ENCODE measurements at regions not wholly inside any gene's neighbourhood (a gene's known extent, or its start where the extent isn't known, plus 50 kb on each side); places are given as distances from the start of the nearest gene placed in this dataset.

DNA sequence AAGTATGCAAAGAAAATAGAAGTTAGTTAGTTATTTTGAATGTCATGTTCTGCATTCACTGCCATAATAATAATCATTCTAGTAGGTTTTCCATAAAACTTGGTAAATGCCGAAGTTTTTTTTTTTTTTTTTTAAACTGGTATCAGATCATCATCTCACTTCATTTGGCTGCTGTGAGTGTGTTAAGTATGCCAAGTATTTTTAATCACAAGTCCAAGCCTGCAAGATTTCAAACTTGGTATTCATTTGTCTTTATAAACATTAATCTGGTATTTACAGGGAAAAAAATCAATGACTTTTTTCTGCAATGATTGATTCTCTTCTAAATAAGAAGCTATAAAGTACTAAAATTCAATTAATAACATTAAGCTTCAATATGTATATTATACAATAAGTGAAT is 248.9 kb downstream of the CCDC59 start:
- ChIA-PET CTCF (interaction anchor here (0.6 kb wide), 1 partner anchor 527 kb away, joined by 3 read pairs; no protein-coding TSS in a partner anchor), POLR2A (no interaction called here)
- TF ChIP-seq, protein P1, sequence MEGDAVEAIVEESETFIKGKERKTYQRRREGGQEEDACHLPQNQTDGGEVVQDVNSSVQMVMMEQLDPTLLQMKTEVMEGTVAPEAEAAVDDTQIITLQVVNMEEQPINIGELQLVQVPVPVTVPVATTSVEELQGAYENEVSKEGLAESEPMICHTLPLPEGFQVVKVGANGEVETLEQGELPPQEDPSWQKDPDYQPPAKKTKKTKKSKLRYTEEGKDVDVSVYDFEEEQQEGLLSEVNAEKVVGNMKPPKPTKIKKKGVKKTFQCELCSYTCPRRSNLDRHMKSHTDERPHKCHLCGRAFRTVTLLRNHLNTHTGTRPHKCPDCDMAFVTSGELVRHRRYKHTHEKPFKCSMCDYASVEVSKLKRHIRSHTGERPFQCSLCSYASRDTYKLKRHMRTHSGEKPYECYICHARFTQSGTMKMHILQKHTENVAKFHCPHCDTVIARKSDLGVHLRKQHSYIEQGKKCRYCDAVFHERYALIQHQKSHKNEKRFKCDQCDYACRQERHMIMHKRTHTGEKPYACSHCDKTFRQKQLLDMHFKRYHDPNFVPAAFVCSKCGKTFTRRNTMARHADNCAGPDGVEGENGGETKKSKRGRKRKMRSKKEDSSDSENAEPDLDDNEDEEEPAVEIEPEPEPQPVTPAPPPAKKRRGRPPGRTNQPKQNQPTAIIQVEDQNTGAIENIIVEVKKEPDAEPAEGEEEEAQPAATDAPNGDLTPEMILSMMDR (IDR thresholded peaks at IDR 0.05), result no peak
- TF ChIP-seq EZH2 (IDR thresholded peaks at IDR 0.05; ENCODE audit: borderline replicate concordance, insufficient read depth, low read depth, low read length, poor library complexity, severe bottlenecking), result no peak
- Histone ChIP-seq H3K36me3 (replicated peaks in 1 of 2; ENCODE audit: control extremely low read depth in 1 of 2, control insufficient read depth in 1 of 2, extremely low read depth in 1 of 2, insufficient read depth in 2 of 2, low read length in 1 of 2) (no peaks in the 10 kb centered on the region), H4K20me1 (ENCODE audit: control insufficient read depth, insufficient read depth, low read length, poor library complexity, severe bottlenecking) (no peaks in the 10 kb centered on the region), H3K79me2 (ENCODE audit: control insufficient read depth, insufficient read depth, low read length) (no peaks in the 10 kb centered on the region), H3K9me3 (ENCODE audit: control extremely low read depth in 1 of 3, control insufficient read depth in 2 of 3, insufficient read depth in 1 of 3, low read length in 2 of 3) (no peaks in the 10 kb centered on the region), H2AFZ (ENCODE audit: insufficient read depth, low read depth, low read length, poor library complexity, severe bottlenecking) (no peak overlapping the region), H3K27me3 (replicated peaks in 1 of 4; ENCODE audit: control extremely low read depth in 1 of 4, control insufficient read depth in 3 of 4, insufficient read depth in 4 of 4, low read length in 3 of 4) (no peaks in the 10 kb centered on the region), H3K4me2 (replicated peaks; ENCODE audit: low read depth, low read length, poor library complexity, severe bottlenecking) (no peak overlapping the region), H3K4me1 (ENCODE audit: control insufficient read depth in 2 of 2, insufficient read depth in 2 of 2, low read length in 2 of 2) (no peaks in the 10 kb centered on the region), H3K9ac (ENCODE audit: low read length) (no peak overlapping the region), H3K27ac (ENCODE audit: low read length in 2 of 2) (no peak overlapping the region), H3K4me3 (ENCODE audit: control extremely low read depth in 1 of 5, extremely low read depth in 1 of 5, insufficient read depth in 1 of 5, low read depth in 2 of 5, low read length in 4 of 5) (no peak overlapping the region)
- no peaks in the 10 kb centered on the region for H3K4me1 Mint-ChIP-seq
- DNase-seq (no peak), ATAC-seq (ENCODE audit: low read depth) (no peak)
- WGBS (ENCODE audit: insufficient coverage), result no CpG with 5 or more reads among the region's 1 CpG
- intact Hi-C loops (cut with micrococcal nuclease), result no loop called here
- no peak overlapping the region for H3K4me3 Mint-ChIP-seq
- H3K9me3 Mint-ChIP-seq (ENCODE audit: insufficient read depth), result no peaks in the 10 kb centered on the region
- no peak overlapping the region for H3K27ac Mint-ChIP-seq
- H3K27me3 Mint-ChIP-seq, result no peaks in the 10 kb centered on the region

DNA sequence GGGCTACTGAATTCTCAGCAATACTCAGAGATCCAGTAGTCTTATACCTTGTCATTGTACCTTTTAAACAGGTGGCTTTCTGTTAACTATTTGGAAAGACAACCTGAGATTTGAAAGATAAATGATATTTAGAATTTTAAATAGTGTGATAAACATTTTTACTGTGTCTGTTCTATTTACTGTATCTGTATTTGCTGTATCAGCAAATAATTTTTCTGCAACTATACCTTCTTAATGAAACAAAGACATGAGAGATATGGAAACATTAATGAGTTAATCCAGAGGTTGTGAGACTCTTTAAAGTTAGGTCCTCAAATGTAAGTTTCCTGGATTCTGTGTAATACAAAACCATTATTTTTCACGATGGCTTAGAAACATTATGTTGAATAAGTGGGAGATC is 249.6 kb downstream of the CCDC59 start:
- H3K27ac ChIP-seq (ENCODE audit: low read length in 2 of 2), result no peak overlapping the region
- no peak for DNase-seq
- Mint-ChIP-seq H3K4me3 (no peak overlapping the region), H3K9me3 (ENCODE audit: insufficient read depth) (no peaks in the 10 kb centered on the region), H3K27me3 (no peaks in the 10 kb centered on the region), H3K4me1 (no peaks in the 10 kb centered on the region), H3K27ac (no peak overlapping the region)
- POLR2A ChIA-PET, result no interaction called here
- TF ChIP-seq, protein P1 (IDR thresholded peaks at IDR 0.05), result no peak
- intact Hi-C loops (cut with micrococcal nuclease), result no loop called here
- no peaks in the 10 kb centered on the region for H3K4me1 ChIP-seq (ENCODE audit: control insufficient read depth in 2 of 2, insufficient read depth in 2 of 2, low read length in 2 of 2)
- ATAC-seq (ENCODE audit: low read depth), result no peak
- H3K9ac ChIP-seq (ENCODE audit: low read length), result no peak overlapping the region
- H3K4me2 ChIP-seq (replicated peaks; ENCODE audit: low read depth, low read length, poor library complexity, severe bottlenecking), result no peak overlapping the region
- no peaks in the 10 kb centered on the region for H3K9me3 ChIP-seq (ENCODE audit: control extremely low read depth in 1 of 3, control insufficient read depth in 2 of 3, insufficient read depth in 1 of 3, low read length in 2 of 3)
- CTCF ChIA-PET, result no interaction called here
- H2AFZ ChIP-seq (ENCODE audit: insufficient read depth, low read depth, low read length, poor library complexity, severe bottlenecking), result no peak overlapping the region
- WGBS (ENCODE audit: insufficient coverage), result no CpG with 5 or more reads among the region's 1 CpG
- no peaks in the 10 kb centered on the region for H3K27me3 ChIP-seq (replicated peaks in 1 of 4; ENCODE audit: control extremely low read depth in 1 of 4, control insufficient read depth in 3 of 4, insufficient read depth in 4 of 4, low read length in 3 of 4)
- H4K20me1 ChIP-seq (ENCODE audit: control insufficient read depth, insufficient read depth, low read length, poor library complexity, severe bottlenecking), result no peaks in the 10 kb centered on the region
- no peaks in the 10 kb centered on the region for H3K36me3 ChIP-seq (replicated peaks in 1 of 2; ENCODE audit: control extremely low read depth in 1 of 2, control insufficient read depth in 1 of 2, extremely low read depth in 1 of 2, insufficient read depth in 2 of 2, low read length in 1 of 2)
- no peak overlapping the region for H3K4me3 ChIP-seq (ENCODE audit: control extremely low read depth in 1 of 5, extremely low read depth in 1 of 5, insufficient read depth in 1 of 5, low read depth in 2 of 5, low read length in 4 of 5)
- H3K79me2 ChIP-seq (ENCODE audit: control insufficient read depth, insufficient read depth, low read length), result no peaks in the 10 kb centered on the region
